HG03159 (cell line): ENCODE measurements at regions not wholly inside any gene's neighbourhood (a gene's known extent, or its start where the extent isn't known, plus 50 kb on each side); places are given as distances from the start of the nearest gene placed in this dataset.

Experiments used
- ATAC-seq: cut with Tn5 transposase; IDR thresholded peaks from one replicate; pipeline ENCODE4 v1.9.1; 2021; ENCODE audit warnings: mild to moderate bottlenecking, moderate library complexity; ENCODE audit not compliant: unreplicated experiment

DNA sequence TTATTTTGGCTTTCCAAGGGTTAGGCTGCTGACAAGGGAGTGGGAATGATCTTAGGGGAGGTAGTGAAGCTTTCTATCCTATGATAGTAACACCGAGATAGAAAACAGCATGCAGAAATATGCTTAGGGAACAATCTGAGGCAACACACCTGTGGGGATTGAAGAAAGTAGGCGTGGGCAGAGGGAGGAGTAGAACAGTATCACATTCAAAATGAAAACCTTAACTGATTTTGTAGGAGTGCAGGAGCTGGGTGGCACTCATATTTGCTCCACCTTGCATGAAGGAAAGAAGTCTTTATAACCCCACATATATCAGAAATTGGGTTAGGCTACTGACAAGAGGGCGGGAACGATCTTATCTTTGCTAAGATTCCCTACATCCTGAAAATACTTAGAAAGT lies 762.2 kb upstream of the CNTNAP5 start:
- no peak for ATAC-seq

DNA sequence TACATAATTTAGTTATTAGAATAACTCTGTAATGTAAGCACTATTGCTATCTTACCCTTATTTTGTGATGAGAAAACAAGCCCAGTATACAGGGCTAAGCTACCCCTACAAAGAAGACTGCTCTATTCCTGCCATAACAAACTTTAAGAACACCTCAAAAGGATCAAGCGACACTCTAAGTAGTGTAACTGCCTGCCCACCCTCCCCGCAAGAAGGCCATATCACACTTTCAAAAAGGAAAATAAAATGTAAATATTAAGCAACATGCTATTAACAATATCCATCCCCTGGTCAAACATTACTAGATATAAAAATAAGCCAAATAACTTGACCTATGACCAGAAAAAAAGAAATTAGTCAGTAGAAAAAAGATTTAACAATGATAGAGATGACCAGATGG lies 741.7 kb upstream of the CNTNAP5 start:
- no peak for ATAC-seq

DNA sequence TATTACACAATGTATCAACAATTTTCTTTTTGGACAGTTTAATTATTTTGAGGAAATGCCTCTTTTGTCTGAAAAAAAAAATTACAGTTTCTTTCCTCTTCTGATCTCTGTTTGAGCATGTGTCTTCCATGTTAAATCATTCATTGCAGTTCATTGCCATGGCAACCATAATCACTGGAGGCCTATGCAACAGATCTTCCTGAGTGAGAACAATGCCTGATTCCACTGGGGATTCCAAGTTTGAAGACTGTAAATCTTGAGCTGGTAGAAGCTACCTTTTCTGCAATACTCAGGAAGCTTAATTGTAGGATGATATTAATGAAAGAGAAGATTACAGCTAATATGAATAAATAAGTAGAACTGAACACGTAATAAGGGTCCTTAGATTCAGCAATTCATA lies 721.4 kb upstream of the CNTNAP5 start:
- ATAC-seq, result no peak
